Fibroblast of the conjunctiva (primary cell): ENCODE measurements at regions not wholly inside any gene's neighbourhood (a gene's known extent, or its start where the extent isn't known, plus 50 kb on each side); places are given as distances from the start of the nearest gene placed in this dataset.
"Not testable (repeated sequence)": the region's sequence is repeated elsewhere in the genome, so short reads cannot be mapped to it uniquely, and the experiment has no call there.

Source experiments
- DNase-seq: peaks from one replicate; pipeline ENCODE4 v3.0.0-alpha.2; 2010; ENCODE audit warnings: low read depth

GRCh38 chr17:14423156-14423555 is 122.3 kb downstream of the HS3ST3B1 start:
- DNase-seq = not testable (repeated sequence)

- no peak for DNase-seq
These were observed 116.5 kb downstream of the HS3ST3B1 start for GRCh38 chr17:14417336-14417735.

- no peak for DNase-seq
These were observed 108.4 kb downstream of the HS3ST3B1 start for GRCh38 chr17:14409292-14409691.

- no peak for DNase-seq
These were observed 106.7 kb downstream of the HS3ST3B1 start for GRCh38 chr17:14407541-14407940.

- DNase-seq = no peak
These were observed 104.3 kb downstream of the HS3ST3B1 start for GRCh38 chr17:14405189-14405588.
